B cell (primary cell): ENCODE measurements at regions not wholly inside any gene's neighbourhood (a gene's known extent, or its start where the extent isn't known, plus 50 kb on each side); places are given as distances from the start of the nearest gene placed in this dataset.

Experiments
- ATAC-seq: fragments of 200-7000 bp; cut with Tn5 transposase; one replicate; pipeline ENCODE4 v1.10.0; 2021; ENCODE audit warnings: low read depth, mild to moderate bottlenecking, moderate number of reproducible peaks, moderate library complexity
- CTCF ChIA-PET: fragments of 350-600 bp; sonication (Branson Sonifier 250); formaldehyde crosslinking; loops from one replicate; lab custom pipeline; 2021; ENCODE audit warnings: antibody characterized with exemption, inconsistent platforms; lab: Charles Lee
- POLR2A ChIA-PET: fragments of 350-600 bp; sonication (Branson Sonifier 250); formaldehyde crosslinking; loops from one replicate; lab custom pipeline; 2021; ENCODE audit warnings: antibody characterized with exemption; lab: Charles Lee
- DNase-seq: peaks from one replicate; pipeline ENCODE4 v3.0.0; 2013
- H2AFZ ChIP-seq: 2 replicates; pipeline ENCODE4 v1.6.1; 2012; ENCODE audit warnings: mild to moderate bottlenecking, low read depth, low read length; ENCODE audit not compliant: insufficient read depth, poor library complexity, severe bottlenecking
- H3K27ac ChIP-seq, 2 donors: 1 replicate in 1 of 2; 2 replicates in 1 of 2; pipeline ENCODE4 v1.5.1; 2012 to 2013; ENCODE audit warnings: low read length in 2 of 2, mild to moderate bottlenecking in 2 of 2, moderate library complexity in 1 of 2
- H3K27me3 ChIP-seq, 4 experiments: fragments of 200-600 bp in 1 of 4; sonication (generic) in 1 of 4; replicated peaks in 1 of 4; 1 replicate in 2 of 4; 2 replicates in 2 of 4; pipeline versions ENCODE4 v1.6.1 to v1.7.0; 2013 to 2016; ENCODE audit warnings: low read length in 3 of 4, mild to moderate bottlenecking in 2 of 4, mixed read lengths in 1 of 4, moderate library complexity in 1 of 4; ENCODE audit not compliant: insufficient read depth in 4 of 4, control insufficient read depth in 3 of 4; ENCODE audit errors: control extremely low read depth in 1 of 4
- H3K36me3 ChIP-seq, 2 experiments: replicated peaks in 1 of 2; 1 replicate in 1 of 2; 2 replicates in 1 of 2; pipeline versions ENCODE4 v1.6.1 to v1.7.1; 2013; ENCODE audit warnings: low read length in 1 of 2; ENCODE audit not compliant: insufficient read depth in 2 of 2, control insufficient read depth in 1 of 2; ENCODE audit errors: control extremely low read depth in 1 of 2, extremely low read depth in 1 of 2
- H3K4me1 ChIP-seq, 2 donors: fragments of 200-600 bp in 1 of 2; sonication (generic) in 1 of 2; 1 replicate in 1 of 2; 2 replicates in 1 of 2; pipeline versions ENCODE4 v1.5.1 to v1.6.1; 2013 to 2017; ENCODE audit warnings: low read length in 2 of 2; ENCODE audit not compliant: control insufficient read depth in 2 of 2, insufficient read depth in 2 of 2
- H3K4me2 ChIP-seq: replicated peaks from 2 replicates; pipeline ENCODE3; 2012; ENCODE audit warnings: mild to moderate bottlenecking, low read depth, low read length; ENCODE audit not compliant: poor library complexity, severe bottlenecking
- H3K4me3 ChIP-seq, 5 experiments: fragments of 200-600 bp in 1 of 5; sonication (generic) in 1 of 5; 1 replicate in 3 of 5; 2 replicates in 2 of 5; pipeline versions ENCODE4 v1.5.1 to v1.7.0; 2011 to 2016; ENCODE audit warnings: low read length in 4 of 5, mild to moderate bottlenecking in 4 of 5, low read depth in 2 of 5, control low read depth in 1 of 5, moderate library complexity in 1 of 5; ENCODE audit not compliant: insufficient read depth in 1 of 5; ENCODE audit errors: control extremely low read depth in 1 of 5, extremely low read depth in 1 of 5
- H3K79me2 ChIP-seq: fragments of 200-600 bp; sonication (generic); one replicate; pipeline ENCODE4 v1.6.0; 2016; ENCODE audit warnings: low read length; ENCODE audit not compliant: control insufficient read depth, insufficient read depth
- H3K9ac ChIP-seq: fragments of 200-600 bp; sonication (generic); 2 replicates; pipeline ENCODE4 v1.6.1; 2017; ENCODE audit warnings: mild to moderate bottlenecking, low read length, moderate library complexity
- H3K9me3 ChIP-seq, 3 donors: one replicate each; pipeline versions ENCODE4 v1.6.1 to v1.7.1; 2013; ENCODE audit warnings: low read length in 2 of 3; ENCODE audit not compliant: control insufficient read depth in 2 of 3, insufficient read depth in 1 of 3; ENCODE audit errors: control extremely low read depth in 1 of 3
- H4K20me1 ChIP-seq: 2 replicates; pipeline ENCODE4 v1.6.0; 2012; ENCODE audit warnings: mild to moderate bottlenecking, low read length; ENCODE audit not compliant: insufficient read depth, control insufficient read depth, poor library complexity, severe bottlenecking
- H3K27ac Mint-ChIP-seq: one replicate; pipeline ENCODE4 v1.8.0; 2021; ENCODE audit warnings: mixed read lengths
- H3K27me3 Mint-ChIP-seq: one replicate; pipeline ENCODE4 v1.8.0; 2021; ENCODE audit warnings: mixed read lengths
- H3K4me1 Mint-ChIP-seq: one replicate; pipeline ENCODE4 v1.8.0; 2021; ENCODE audit warnings: mixed read lengths
- H3K4me3 Mint-ChIP-seq: one replicate; pipeline ENCODE4 v1.8.0; 2021; ENCODE audit warnings: mixed read lengths
- H3K9me3 Mint-ChIP-seq: one replicate; pipeline ENCODE4 v1.8.0; 2022; ENCODE audit warnings: mixed read lengths; ENCODE audit not compliant: insufficient read depth
- EZH2 ChIP-seq: IDR thresholded peaks from 2 replicates; pipeline ENCODE4 v1.6.1; 2012; ENCODE audit warnings: borderline replicate concordance, low read depth, mild to moderate bottlenecking, moderate library complexity, low read length; ENCODE audit not compliant: insufficient read depth, poor library complexity, severe bottlenecking
- WGBS: methylation state at CpG from one replicate; pipeline ENCODE4 v1.1.5; 2013; ENCODE audit warnings: missing lambda C conversion rate; ENCODE audit not compliant: insufficient coverage; 5-methylcytosine and 5-hydroxymethylcytosine counted together
- intact Hi-C: fragments of 100-400 bp; cut with micrococcal nuclease; formaldehyde crosslinking; loops from one replicate; pipeline ENCODE4 v1.10.0; 2022
- TF ChIP-seq, protein P1 (sequence below): fragments of 200-600 bp; IDR thresholded peaks from one replicate; pipeline ENCODE4 v1.8.0; 2022; ENCODE audit warnings: antibody characterized with exemption, mild to moderate bottlenecking

DNA sequence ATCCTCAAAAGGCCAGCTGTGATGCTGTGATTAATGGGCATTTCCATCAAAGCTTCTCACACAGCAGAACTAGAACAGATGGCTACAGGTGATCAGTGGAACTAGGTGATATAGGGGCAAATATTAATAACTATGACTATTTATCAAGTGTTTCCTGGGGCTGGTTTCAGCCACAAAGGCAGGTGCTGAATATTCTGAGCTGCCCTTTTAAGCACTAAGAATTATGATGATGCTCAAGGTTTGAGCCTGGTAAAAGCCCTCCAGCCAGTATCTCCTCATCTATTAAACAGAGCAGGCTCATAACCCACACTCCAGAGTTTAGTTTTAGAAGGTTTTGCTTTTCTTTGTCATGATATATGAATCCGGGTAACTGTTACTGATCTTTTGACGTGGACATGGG is 129.5 kb upstream of the ACP3 start:
- ATAC-seq (no peak), DNase-seq (no peak)
- H3K9ac ChIP-seq: no peak overlapping the region
- H3K4me2 ChIP-seq: no peak overlapping the region
- Mint-ChIP-seq H3K9me3 (no peaks in the 10 kb centered on the region), H3K4me1 (no peaks in the 10 kb centered on the region), H3K4me3 (no peak overlapping the region), H3K27ac (no peak overlapping the region), H3K27me3 (peaks cover 11% of the 10 kb centered on the region)
- H3K36me3 ChIP-seq: no peaks in the 10 kb centered on the region
- ChIA-PET POLR2A (no interaction called here), CTCF (no interaction called here)
- no peaks in the 10 kb centered on the region for H3K9me3 ChIP-seq
- no peaks in the 10 kb centered on the region for H4K20me1 ChIP-seq
- no peak overlapping the region for H2AFZ ChIP-seq
- WGBS: 80% methylated on average over 1 of the region's 2 CpGs
- no peaks in the 10 kb centered on the region for H3K4me1 ChIP-seq
- TF ChIP-seq, protein P1, sequence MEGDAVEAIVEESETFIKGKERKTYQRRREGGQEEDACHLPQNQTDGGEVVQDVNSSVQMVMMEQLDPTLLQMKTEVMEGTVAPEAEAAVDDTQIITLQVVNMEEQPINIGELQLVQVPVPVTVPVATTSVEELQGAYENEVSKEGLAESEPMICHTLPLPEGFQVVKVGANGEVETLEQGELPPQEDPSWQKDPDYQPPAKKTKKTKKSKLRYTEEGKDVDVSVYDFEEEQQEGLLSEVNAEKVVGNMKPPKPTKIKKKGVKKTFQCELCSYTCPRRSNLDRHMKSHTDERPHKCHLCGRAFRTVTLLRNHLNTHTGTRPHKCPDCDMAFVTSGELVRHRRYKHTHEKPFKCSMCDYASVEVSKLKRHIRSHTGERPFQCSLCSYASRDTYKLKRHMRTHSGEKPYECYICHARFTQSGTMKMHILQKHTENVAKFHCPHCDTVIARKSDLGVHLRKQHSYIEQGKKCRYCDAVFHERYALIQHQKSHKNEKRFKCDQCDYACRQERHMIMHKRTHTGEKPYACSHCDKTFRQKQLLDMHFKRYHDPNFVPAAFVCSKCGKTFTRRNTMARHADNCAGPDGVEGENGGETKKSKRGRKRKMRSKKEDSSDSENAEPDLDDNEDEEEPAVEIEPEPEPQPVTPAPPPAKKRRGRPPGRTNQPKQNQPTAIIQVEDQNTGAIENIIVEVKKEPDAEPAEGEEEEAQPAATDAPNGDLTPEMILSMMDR: no peak
- no peak for TF ChIP-seq EZH2
- H3K79me2 ChIP-seq: no peaks in the 10 kb centered on the region
- H3K27ac ChIP-seq: no peak overlapping the region
- peaks cover 0 to 4% (median 0%) of the 10 kb centered on the region in 4 experiments for H3K27me3 ChIP-seq
- intact Hi-C loops: no loop called here
- H3K4me3 ChIP-seq: no peak overlapping the region

DNA sequence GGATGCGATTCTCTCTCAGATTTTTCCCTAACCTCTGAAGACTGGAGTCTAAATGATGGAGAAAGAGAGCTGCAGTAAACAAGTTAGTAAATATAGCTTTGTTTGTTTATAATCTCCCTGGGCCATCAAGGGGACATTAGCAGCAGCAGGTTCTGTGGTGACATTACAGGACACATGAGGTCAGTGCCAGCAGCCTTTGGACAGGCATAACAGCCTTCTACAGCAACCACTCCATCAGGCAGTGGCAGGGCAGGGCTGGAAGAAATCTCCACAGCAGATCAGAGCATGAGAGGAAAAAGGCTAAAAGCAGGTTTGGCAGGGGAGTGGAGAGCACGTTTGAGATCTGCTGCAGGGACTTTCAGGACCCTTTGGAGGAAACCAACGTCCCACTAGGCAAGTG is 127.6 kb upstream of the ACP3 start:
- Histone ChIP-seq H2AFZ (no peak overlapping the region), H3K27me3 (peaks cover 0 to 4% (median 0%) of the 10 kb centered on the region in 4 experiments), H3K36me3 (no peaks in the 10 kb centered on the region), H3K9ac (no peak overlapping the region), H3K79me2 (no peaks in the 10 kb centered on the region), H3K9me3 (no peaks in the 10 kb centered on the region), H4K20me1 (no peaks in the 10 kb centered on the region), H3K27ac (no peak overlapping the region), H3K4me3 (no peak overlapping the region), H3K4me2 (no peak overlapping the region), H3K4me1 (no peaks in the 10 kb centered on the region)
- 89% methylated on average over 1 of the region's 3 CpGs for WGBS
- no peak overlapping the region for H3K4me3 Mint-ChIP-seq
- no peak for ATAC-seq
- H3K4me1 Mint-ChIP-seq: no peaks in the 10 kb centered on the region
- intact Hi-C loops: no loop called here
- DNase-seq: no peak
- H3K27ac Mint-ChIP-seq: no peak overlapping the region
- no peak for TF ChIP-seq EZH2
- ChIA-PET POLR2A (no interaction called here), CTCF (no interaction called here)
- peaks cover 15% of the 10 kb centered on the region for H3K27me3 Mint-ChIP-seq
- no peaks in the 10 kb centered on the region for H3K9me3 Mint-ChIP-seq
